ENCODE measurements at regions not wholly inside any gene's neighbourhood (a gene's known extent, or its start where the extent isn't known, plus 50 kb on each side); places are given as distances from the start of the nearest gene placed in this dataset.

- ATAC-seq (ENCODE audit: low FRiP score in 2 of 2) (peak in 1 of 2 donors; percentile 35), DNase-seq (peak in 1 of 2 donors; percentile 17)
- TF ChIP-seq POLR2AphosphoS5 (IDR thresholded peaks at IDR 0.05) (no peak), EP300 (IDR thresholded peaks at IDR 0.05) (no peak), POLR2A (IDR thresholded peaks at IDR 0.05) (no peak)
- TF ChIP-seq, protein P1, sequence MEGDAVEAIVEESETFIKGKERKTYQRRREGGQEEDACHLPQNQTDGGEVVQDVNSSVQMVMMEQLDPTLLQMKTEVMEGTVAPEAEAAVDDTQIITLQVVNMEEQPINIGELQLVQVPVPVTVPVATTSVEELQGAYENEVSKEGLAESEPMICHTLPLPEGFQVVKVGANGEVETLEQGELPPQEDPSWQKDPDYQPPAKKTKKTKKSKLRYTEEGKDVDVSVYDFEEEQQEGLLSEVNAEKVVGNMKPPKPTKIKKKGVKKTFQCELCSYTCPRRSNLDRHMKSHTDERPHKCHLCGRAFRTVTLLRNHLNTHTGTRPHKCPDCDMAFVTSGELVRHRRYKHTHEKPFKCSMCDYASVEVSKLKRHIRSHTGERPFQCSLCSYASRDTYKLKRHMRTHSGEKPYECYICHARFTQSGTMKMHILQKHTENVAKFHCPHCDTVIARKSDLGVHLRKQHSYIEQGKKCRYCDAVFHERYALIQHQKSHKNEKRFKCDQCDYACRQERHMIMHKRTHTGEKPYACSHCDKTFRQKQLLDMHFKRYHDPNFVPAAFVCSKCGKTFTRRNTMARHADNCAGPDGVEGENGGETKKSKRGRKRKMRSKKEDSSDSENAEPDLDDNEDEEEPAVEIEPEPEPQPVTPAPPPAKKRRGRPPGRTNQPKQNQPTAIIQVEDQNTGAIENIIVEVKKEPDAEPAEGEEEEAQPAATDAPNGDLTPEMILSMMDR (IDR thresholded peaks at IDR 0.05): no peak
- Histone ChIP-seq H3K9me3 (no peaks in the 10 kb centered on the region), H3K4me3 (no peak overlapping the region), H3K4me1 (no peaks in the 10 kb centered on the region), H3K27ac (no peak overlapping the region), H3K36me3 (no peaks in the 10 kb centered on the region), H3K27me3 (no peaks in the 10 kb centered on the region)
- WGBS, 2 donors: 70 to 72% methylated on average over 6 of the region's 6 CpGs
Observed at GRCh38 chr11:111044751-111045406, 200.6 kb upstream of the POU2AF2 start.

DNA sequence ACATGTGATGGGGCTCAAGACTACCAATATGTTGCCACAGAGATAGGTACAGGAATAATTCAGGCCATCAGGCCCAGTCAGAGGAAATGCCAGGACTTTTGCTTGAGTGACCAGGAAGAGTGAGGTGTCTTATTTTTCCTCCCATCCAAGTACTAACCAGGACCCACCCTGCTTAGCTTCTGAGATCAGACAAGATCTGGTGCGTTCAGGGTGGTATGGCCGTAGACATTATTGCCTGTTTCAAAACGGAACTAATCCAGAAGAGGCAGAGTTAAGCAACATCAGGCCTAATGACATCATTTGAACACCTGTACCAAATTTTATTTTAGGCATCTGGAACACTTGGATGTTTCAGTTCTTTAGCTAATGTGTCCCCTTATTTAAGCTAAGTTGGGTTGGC is 205.5 kb upstream of the POU2AF2 start:
- WGBS, 2 donors: 89 to 90% methylated on average over 3 of the region's 3 CpGs
- DNase-seq (no peak), ATAC-seq (ENCODE audit: low FRiP score in 2 of 2) (no peak)
- Histone ChIP-seq H3K4me3 (no peak overlapping the region), H3K4me1 (no peaks in the 10 kb centered on the region), H3K36me3 (no peaks in the 10 kb centered on the region), H3K27ac (no peak overlapping the region), H3K27me3 (no peaks in the 10 kb centered on the region), H3K9me3 (no peaks in the 10 kb centered on the region)
- no peak for TF ChIP-seq EP300 (IDR thresholded peaks at IDR 0.05)
- no peak for TF ChIP-seq POLR2A (IDR thresholded peaks at IDR 0.05)
- TF ChIP-seq, protein P1 (IDR thresholded peaks at IDR 0.05): no peak
- TF ChIP-seq POLR2AphosphoS5 (IDR thresholded peaks at IDR 0.05): no peak

DNA sequence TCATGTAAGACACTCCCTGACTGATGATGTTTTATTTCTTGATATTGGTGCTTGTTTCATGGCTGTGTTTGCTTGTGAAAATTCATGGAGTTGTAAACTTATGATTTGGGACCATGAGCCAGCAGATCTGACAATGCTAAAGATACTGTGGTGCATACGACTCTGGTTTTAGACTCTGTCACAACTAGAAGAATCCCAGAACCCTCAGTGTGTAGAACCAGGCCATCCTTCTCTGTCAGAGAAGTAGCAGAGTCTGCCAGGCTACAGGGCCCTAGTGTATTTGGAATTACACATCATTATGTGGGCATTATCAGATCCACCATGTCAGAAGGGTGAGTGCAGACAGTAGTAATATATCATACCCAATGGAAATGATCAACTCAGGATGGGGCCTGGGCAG is 209.8 kb upstream of the POU2AF2 start:
- TF ChIP-seq POLR2AphosphoS5 (IDR thresholded peaks at IDR 0.05): no peak
- no peak for TF ChIP-seq EP300 (IDR thresholded peaks at IDR 0.05)
- TF ChIP-seq, protein P1 (IDR thresholded peaks at IDR 0.05): no peak
- TF ChIP-seq POLR2A (IDR thresholded peaks at IDR 0.05): no peak
- ATAC-seq (ENCODE audit: low FRiP score in 2 of 2) (no peak), DNase-seq (no peak)
- H3K4me1 ChIP-seq: no peaks in the 10 kb centered on the region
- H3K36me3 ChIP-seq: no peaks in the 10 kb centered on the region
- no peak overlapping the region for H3K4me3 ChIP-seq
- no peaks in the 10 kb centered on the region for H3K27me3 ChIP-seq
- H3K27ac ChIP-seq: no peak overlapping the region
- H3K9me3 ChIP-seq: no peaks in the 10 kb centered on the region
- WGBS, 2 donors: 90 to 100% methylated on average over 1 of the region's 1 CpG

DNA sequence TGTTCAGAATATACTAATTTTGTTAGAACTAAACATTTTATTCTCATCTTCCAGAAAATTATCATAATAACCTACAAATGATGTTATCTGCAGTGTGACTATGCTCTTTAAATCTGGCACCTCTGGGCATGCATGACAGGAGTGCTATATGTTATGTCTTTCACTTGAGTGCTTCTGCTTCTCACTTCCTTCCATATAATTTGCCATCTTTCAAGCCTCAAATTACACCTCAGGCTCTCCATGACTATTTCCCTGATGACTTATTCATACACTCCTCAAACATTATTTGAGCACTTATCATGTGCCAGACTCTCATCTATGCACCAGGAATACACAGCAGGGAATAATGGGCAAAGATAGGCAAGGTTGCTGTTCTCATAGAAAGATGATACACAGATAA is 219.3 kb upstream of the POU2AF2 start:
- Histone ChIP-seq H3K27me3 (no peaks in the 10 kb centered on the region), H3K36me3 (no peaks in the 10 kb centered on the region), H3K4me1 (no peaks in the 10 kb centered on the region), H3K27ac (no peak overlapping the region), H3K9me3 (no peaks in the 10 kb centered on the region), H3K4me3 (no peak overlapping the region)
- ATAC-seq (ENCODE audit: low FRiP score in 2 of 2): no peak
- no peak for DNase-seq
- TF ChIP-seq EP300 (IDR thresholded peaks at IDR 0.05) (no peak), POLR2A (IDR thresholded peaks at IDR 0.05) (no peak), POLR2AphosphoS5 (IDR thresholded peaks at IDR 0.05) (no peak)
- TF ChIP-seq, protein P1 (IDR thresholded peaks at IDR 0.05): no peak

- 74 to 92% methylated on average over 5 of the region's 5 CpGs for WGBS, 2 donors
- ATAC-seq (ENCODE audit: low FRiP score in 2 of 2) (no peak), DNase-seq (no peak)
- Histone ChIP-seq H3K27me3 (no peaks in the 10 kb centered on the region), H3K9me3 (no peaks in the 10 kb centered on the region), H3K4me3 (no peak overlapping the region), H3K27ac (no peak overlapping the region), H3K4me1 (peaks cover 0 to 9% (median 5%) of the 10 kb centered on the region in 4 donors), H3K36me3 (no peaks in the 10 kb centered on the region)
- TF ChIP-seq POLR2AphosphoS5 (IDR thresholded peaks at IDR 0.05): no peak
- TF ChIP-seq EP300 (IDR thresholded peaks at IDR 0.05): no peak
Observed at GRCh38 chr11:111021131-111021530, 224.4 kb upstream of the POU2AF2 start.

Measured in upper lobe of left lung (tissue), 6 donors.